Lung (tissue), 11 donors: ENCODE measurements at regions not wholly inside any gene's neighbourhood (a gene's known extent, or its start where the extent isn't known, plus 50 kb on each side); places are given as distances from the start of the nearest gene placed in this dataset.

Experiments used
- ATAC-seq: fragments of 200-7000 bp; cut with Tn5 transposase; one replicate; pipeline ENCODE4 v1.9.1; 2020; ENCODE audit warnings: moderate number of reproducible peaks; ENCODE audit not compliant: insufficient read depth, low FRiP score
- DNase-seq, 3 donors: peaks; one replicate each; pipeline ENCODE4 v3.0.0-alpha.2; 2013 to 2017
- H3K27ac ChIP-seq, 2 donors: one replicate each; pipeline ENCODE4 v1.5.1; 2013; ENCODE audit warnings: mild to moderate bottlenecking in 2 of 2, moderate library complexity in 2 of 2, control low read depth in 1 of 2, inconsistent platforms in 1 of 2, low read depth in 1 of 2, low read length in 1 of 2
- H3K27me3 ChIP-seq, 3 donors: one replicate each; pipeline ENCODE4 v1.5.1; 2013; ENCODE audit warnings: low read length in 2 of 3; ENCODE audit not compliant: control insufficient read depth in 3 of 3, insufficient read depth in 3 of 3
- H3K36me3 ChIP-seq, 4 donors: one replicate each; pipeline ENCODE4 v1.5.1; 2013; ENCODE audit warnings: low read length in 4 of 4, mild to moderate bottlenecking in 1 of 4, moderate library complexity in 1 of 4; ENCODE audit not compliant: control insufficient read depth in 4 of 4, insufficient read depth in 4 of 4
- H3K4me1 ChIP-seq, 5 donors: one replicate each; pipeline ENCODE4 v1.5.1; 2013; ENCODE audit warnings: low read length in 5 of 5, mild to moderate bottlenecking in 2 of 5, moderate library complexity in 1 of 5; ENCODE audit not compliant: control insufficient read depth in 5 of 5, insufficient read depth in 5 of 5
- H3K4me3 ChIP-seq: one replicate; pipeline ENCODE4 v1.5.1; 2013; ENCODE audit warnings: mild to moderate bottlenecking, control low read depth, moderate library complexity
- H3K9ac ChIP-seq, 2 donors: one replicate each; pipeline ENCODE4 v1.5.1; 2013; ENCODE audit warnings: low read length in 2 of 2, control low read depth in 1 of 2; ENCODE audit not compliant: insufficient read depth in 1 of 2
- H3K9me3 ChIP-seq, 4 donors: one replicate each; pipeline ENCODE4 v1.5.1; 2013; ENCODE audit warnings: low read length in 3 of 4, mild to moderate bottlenecking in 1 of 4, moderate library complexity in 1 of 4; ENCODE audit not compliant: control insufficient read depth in 4 of 4, insufficient read depth in 3 of 4
- WGBS, 2 donors: extraction: QIAGEN DNeasy Blood & Tissue Kit; methylation state at CpG; one replicate each; pipeline ENCODE4 v1.1.7; 2013; 5-methylcytosine and 5-hydroxymethylcytosine counted together
- TF ChIP-seq, protein P1 (sequence below): IDR thresholded peaks from 2 replicates; pipeline ENCODE4 v1.5.1; 2012; ENCODE audit warnings: mild to moderate bottlenecking; ENCODE audit errors: control extremely low read depth, extremely low read depth
- donor health status: control.
- donor health status: control.
- donor health status: Bipolar disorder and iron deficiency.
- donor health status: healthy.
- donor health status: DM: yes; HTN: yes; CAD: no.

DNA sequence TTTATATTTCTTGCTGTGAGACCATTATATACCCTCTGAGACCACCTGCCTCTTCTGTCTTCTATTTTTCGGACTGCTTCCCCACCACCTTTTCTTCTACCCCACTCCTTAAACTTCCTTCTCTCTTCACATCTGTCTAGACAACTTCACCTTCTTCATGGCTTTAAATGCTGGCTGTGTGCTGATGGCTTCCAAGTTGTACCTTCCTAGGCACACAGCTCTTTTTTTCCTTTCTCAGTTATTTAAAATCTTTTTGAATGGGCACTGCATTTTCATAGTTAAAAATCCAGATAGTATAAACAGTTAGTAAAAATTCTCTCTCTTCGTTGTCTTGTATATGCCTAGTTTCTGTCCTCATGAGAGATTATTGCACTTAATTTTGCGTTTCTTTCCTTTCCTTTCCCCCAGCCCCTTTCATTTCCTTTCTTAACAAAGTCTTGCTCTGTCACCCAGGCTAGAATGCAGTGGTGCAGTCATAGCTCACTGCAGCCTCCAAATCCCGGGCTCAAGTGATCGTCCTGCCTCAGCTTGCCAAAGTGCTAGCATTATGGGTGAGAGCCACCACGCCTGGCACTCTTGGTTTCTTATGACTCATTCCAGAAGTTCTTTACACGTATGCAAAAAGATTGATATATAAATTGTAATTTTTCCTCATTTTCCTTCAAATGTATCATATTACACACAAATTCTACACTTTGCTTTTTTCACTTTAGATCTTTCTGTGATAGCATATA, 114.3 kb downstream of the NPIPB5 start:
- Histone ChIP-seq H3K9me3 (peaks cover 0 to 5% (median 0%) of the 10 kb centered on the region in 4 donors), H3K27me3 (peaks cover 0 to 10% (median 3%) of the 10 kb centered on the region in 3 donors), H3K36me3 (no peaks in the 10 kb centered on the region), H3K4me1 (no peaks in the 10 kb centered on the region), H3K4me3 (no peak overlapping the region), H3K27ac (no peak overlapping the region), H3K9ac (no peak overlapping the region)
- TF ChIP-seq, protein P1, sequence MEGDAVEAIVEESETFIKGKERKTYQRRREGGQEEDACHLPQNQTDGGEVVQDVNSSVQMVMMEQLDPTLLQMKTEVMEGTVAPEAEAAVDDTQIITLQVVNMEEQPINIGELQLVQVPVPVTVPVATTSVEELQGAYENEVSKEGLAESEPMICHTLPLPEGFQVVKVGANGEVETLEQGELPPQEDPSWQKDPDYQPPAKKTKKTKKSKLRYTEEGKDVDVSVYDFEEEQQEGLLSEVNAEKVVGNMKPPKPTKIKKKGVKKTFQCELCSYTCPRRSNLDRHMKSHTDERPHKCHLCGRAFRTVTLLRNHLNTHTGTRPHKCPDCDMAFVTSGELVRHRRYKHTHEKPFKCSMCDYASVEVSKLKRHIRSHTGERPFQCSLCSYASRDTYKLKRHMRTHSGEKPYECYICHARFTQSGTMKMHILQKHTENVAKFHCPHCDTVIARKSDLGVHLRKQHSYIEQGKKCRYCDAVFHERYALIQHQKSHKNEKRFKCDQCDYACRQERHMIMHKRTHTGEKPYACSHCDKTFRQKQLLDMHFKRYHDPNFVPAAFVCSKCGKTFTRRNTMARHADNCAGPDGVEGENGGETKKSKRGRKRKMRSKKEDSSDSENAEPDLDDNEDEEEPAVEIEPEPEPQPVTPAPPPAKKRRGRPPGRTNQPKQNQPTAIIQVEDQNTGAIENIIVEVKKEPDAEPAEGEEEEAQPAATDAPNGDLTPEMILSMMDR, result no peak
- DNase-seq, result no peak
- 72 to 76% methylated on average over 7 of the region's 7 CpGs for WGBS, 2 donors
- no peak for ATAC-seq

DNA sequence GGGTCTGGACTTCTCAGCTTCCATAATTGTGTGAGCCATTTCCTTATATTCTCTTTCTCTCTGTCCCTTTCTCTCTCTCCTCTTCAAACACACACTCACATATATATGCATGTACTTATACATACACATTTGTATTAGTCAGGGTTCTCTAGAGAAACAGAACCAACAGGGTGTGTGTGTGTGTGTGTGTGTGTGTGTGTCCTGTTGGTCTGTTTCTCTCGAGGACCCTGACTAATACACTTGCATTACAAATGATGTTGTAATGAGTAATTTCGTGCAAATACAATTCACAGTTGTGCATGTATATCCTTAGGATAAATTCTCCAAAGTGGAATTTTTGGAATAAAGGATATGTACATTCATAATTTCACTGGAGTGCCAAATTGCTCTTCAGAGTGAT, 115.3 kb downstream of the NPIPB5 start:
- peaks cover 0 to 5% (median 0%) of the 10 kb centered on the region in 4 donors for H3K9me3 ChIP-seq
- no peak overlapping the region for H3K27ac ChIP-seq
- ATAC-seq (peak; percentile 10), DNase-seq (no peak)
- peaks cover 0 to 10% (median 3%) of the 10 kb centered on the region in 3 donors for H3K27me3 ChIP-seq
- no peak overlapping the region for H3K9ac ChIP-seq
- 62 to 82% methylated on average over 2 of the region's 2 CpGs for WGBS, 2 donors
- H3K4me3 ChIP-seq, result no peak overlapping the region
- TF ChIP-seq, protein P1, result no peak
- H3K4me1 ChIP-seq, result no peaks in the 10 kb centered on the region
- no peaks in the 10 kb centered on the region for H3K36me3 ChIP-seq

DNA sequence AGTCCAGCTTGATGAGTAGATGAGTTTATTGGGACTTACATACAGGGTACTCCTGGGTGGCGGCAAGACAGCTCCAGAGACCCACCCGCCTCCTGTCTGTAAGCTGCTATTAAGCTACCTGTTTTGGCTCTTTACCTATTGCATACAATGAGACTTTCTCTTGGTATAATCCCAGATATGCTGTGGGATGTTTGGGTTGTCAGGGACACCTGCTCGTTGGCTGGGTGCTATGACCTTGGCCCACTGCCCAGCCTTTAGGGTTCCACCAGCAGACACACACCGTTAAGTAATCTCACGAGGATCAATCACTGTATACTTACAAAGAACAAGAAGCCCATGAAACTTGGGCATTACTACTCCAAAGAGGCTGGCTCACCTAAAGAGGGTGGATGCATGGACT, 116.4 kb downstream of the NPIPB5 start:
- ATAC-seq (no peak), DNase-seq (no peak)
- 72 to 85% methylated on average over 5 of the region's 5 CpGs for WGBS, 2 donors
- H3K9ac ChIP-seq, result no peak overlapping the region
- H3K27ac ChIP-seq, result no peak overlapping the region
- H3K4me3 ChIP-seq, result no peak overlapping the region
- H3K9me3 ChIP-seq, result peaks cover 0 to 5% (median 0%) of the 10 kb centered on the region in 4 donors
- no peaks in the 10 kb centered on the region for H3K4me1 ChIP-seq
- H3K36me3 ChIP-seq, result no peaks in the 10 kb centered on the region
- H3K27me3 ChIP-seq, result peaks cover 0 to 10% (median 3%) of the 10 kb centered on the region in 3 donors
- TF ChIP-seq, protein P1, result no peak

DNA sequence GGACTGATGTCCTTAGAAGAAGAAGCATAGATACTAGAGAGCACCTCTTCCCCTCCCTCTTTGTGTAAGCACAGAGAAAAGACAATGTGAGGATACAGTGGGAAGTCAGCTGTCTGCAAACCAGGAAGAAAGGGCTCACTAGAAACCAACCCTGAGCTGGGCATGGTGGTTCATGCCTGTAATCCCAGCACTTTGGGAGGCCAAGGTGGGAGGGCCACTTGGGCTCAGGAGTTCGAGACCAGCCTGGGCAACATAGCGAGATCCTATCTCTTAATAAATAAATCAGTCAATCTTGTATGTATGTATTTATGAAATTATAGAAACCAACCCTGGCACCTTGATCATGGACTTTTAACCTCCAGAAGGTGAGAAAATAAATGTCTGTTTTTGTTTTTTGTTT, 118.3 kb downstream of the NPIPB5 start:
- Histone ChIP-seq H3K9ac (no peak overlapping the region), H3K4me3 (no peak overlapping the region), H3K36me3 (no peaks in the 10 kb centered on the region), H3K27me3 (peaks cover 0 to 7% (median 3%) of the 10 kb centered on the region in 3 donors), H3K9me3 (peaks cover 0 to 5% (median 0%) of the 10 kb centered on the region in 4 donors), H3K4me1 (no peaks in the 10 kb centered on the region), H3K27ac (no peak overlapping the region)
- 94 to 96% methylated on average over 2 of the region's 2 CpGs for WGBS, 2 donors
- TF ChIP-seq, protein P1, result no peak
- ATAC-seq (no peak), DNase-seq (no peak)
